Activated CD4-positive, alpha-beta T cell treated with anti-CD3 and anti-CD28 coated beads, Interleukin-2, Interleukin-4, amounts not matched to agents 100 ng/mL and 50 ng/mL, durations not matched to agents 16 hours and 8 hours (primary cell): ENCODE measurements at regions not wholly inside any gene's neighbourhood (a gene's known extent, or its start where the extent isn't known, plus 50 kb on each side); places are given as distances from the start of the nearest gene placed in this dataset.
"Not testable (repeated sequence)": the region's sequence is repeated elsewhere in the genome, so short reads cannot be mapped to it uniquely, and the experiment has no call there.

Experiments used
- DNase-seq: peaks from one replicate; pipeline ENCODE4 v3.0.0-alpha.2; 2020; ENCODE audit warnings: low spot score

GRCh38 chr1:116298213-116298579 is 74.8 kb upstream of the ATP1A1 start:
- not testable (repeated sequence) for DNase-seq

- no peak for DNase-seq
These were observed 74.3 kb upstream of the ATP1A1 start for GRCh38 chr1:116298746-116299145.

- DNase-seq = no peak
These were observed 73.8 kb upstream of the ATP1A1 start for GRCh38 chr1:116299248-116299647.

- DNase-seq = no peak
These were observed 70.8 kb upstream of the ATP1A1 start for GRCh38 chr1:116302281-116302680.

GRCh38 chr1:116306102-116306501 is 66.9 kb upstream of the ATP1A1 start:
- DNase-seq = no peak

GRCh38 chr1:116306840-116307442 is 66.1 kb upstream of the ATP1A1 start:
- DNase-seq = no peak

GRCh38 chr1:116308276-116308675 is 64.8 kb upstream of the ATP1A1 start:
- DNase-seq = no peak

GRCh38 chr1:116309090-116309870 is 63.8 kb upstream of the ATP1A1 start:
- DNase-seq = no peak

GRCh38 chr1:116310180-116310579 is 62.9 kb upstream of the ATP1A1 start:
- DNase-seq = no peak

GRCh38 chr1:116311193-116311592 is 61.9 kb upstream of the ATP1A1 start:
- no peak for DNase-seq

- DNase-seq = no peak
These were observed 61.0 kb upstream of the ATP1A1 start for GRCh38 chr1:116311756-116312680.

- DNase-seq = no peak
These were observed 60.4 kb upstream of the ATP1A1 start for GRCh38 chr1:116312681-116313069.

- no peak for DNase-seq
These were observed 59.3 kb upstream of the ATP1A1 start for GRCh38 chr1:116313776-116314175.

GRCh38 chr1:116314305-116314919 is 58.6 kb upstream of the ATP1A1 start:
- no peak for DNase-seq

- no peak for DNase-seq
These were observed 56.7 kb upstream of the ATP1A1 start for GRCh38 chr1:116316373-116316772.

- DNase-seq = no peak
These were observed 54.1 kb upstream of the ATP1A1 start for GRCh38 chr1:116318897-116319296.

- DNase-seq = no peak
These were observed 52.2 kb upstream of the ATP1A1 start for GRCh38 chr1:116320874-116321273.

- DNase-seq = no peak
These were observed 51.3 kb upstream of the ATP1A1 start for GRCh38 chr1:116321766-116322175.

- DNase-seq = no peak
These were observed 50.2 kb upstream of the ATP1A1 start for GRCh38 chr1:116322752-116323405.
